PC-9 (cell line): ENCODE measurements at regions not wholly inside any gene's neighbourhood (a gene's known extent, or its start where the extent isn't known, plus 50 kb on each side); places are given as distances from the start of the nearest gene placed in this dataset.

Source experiments
- BruUV-seq: library from RNA; stranded (reverse); fragments of 400-500 nt; replicated peaks from 2 replicates; lab custom pipeline; 2021; lab: Mats Ljungman, UMichigan
- CTCF ChIA-PET: fragments of 300-600 bp; sonication (Branson Sonifier 250); formaldehyde crosslinking; loops from one replicate; lab custom pipeline; 2022; ENCODE audit warnings: antibody characterized with exemption; lab: Charles Lee
- POLR2A ChIA-PET: fragments of 300-600 bp; sonication (Branson Sonifier 250); formaldehyde crosslinking; loops from one replicate; lab custom pipeline; 2022; ENCODE audit warnings: antibody characterized with exemption; ENCODE audit not compliant: unreplicated experiment; lab: Charles Lee
- DNase-seq, 2 experiments: peaks; one replicate each; pipeline versions ENCODE4 v3.0.0 to v3.0.0-alpha.2; 2015 to 2022; ENCODE audit warnings: mixed read lengths in 1 of 2
- H2AFZ ChIP-seq: fragments of 200-600 bp; sonication (generic); 2 replicates; pipeline ENCODE4 v1.8.1; 2017; ENCODE audit warnings: antibody characterized with exemption
- H3F3A ChIP-seq: fragments of 200-600 bp; sonication (generic); 2 replicates; pipeline ENCODE4 v1.8.1; 2017; ENCODE audit warnings: antibody characterized with exemption, mild to moderate bottlenecking, low read depth; ENCODE audit not compliant: insufficient read depth
- H3K27ac ChIP-seq: fragments of 200-600 bp; sonication (generic); 2 replicates; pipeline ENCODE4 v1.6.1; 2016; ENCODE audit warnings: mixed run types
- H3K27me3 ChIP-seq: fragments of 200-600 bp; sonication (generic); 2 replicates; pipeline ENCODE4 v1.6.1; 2016; ENCODE audit warnings: low read depth, mixed run types; ENCODE audit not compliant: insufficient read depth
- H3K36me3 ChIP-seq: fragments of 200-600 bp; sonication (generic); 2 replicates; pipeline ENCODE4 v1.6.1; 2016; ENCODE audit warnings: low read depth, mixed run types
- H3K4me1 ChIP-seq: fragments of 200-600 bp; sonication (generic); replicated peaks from 2 replicates; pipeline ENCODE4 v1.6.1; 2016; ENCODE audit warnings: mixed run types; ENCODE audit not compliant: insufficient read depth
- H3K4me2 ChIP-seq: fragments of 200-600 bp; sonication (generic); 2 replicates; pipeline ENCODE4 v1.6.1; 2017; ENCODE audit warnings: mixed run types
- H3K4me3 ChIP-seq: fragments of 200-600 bp; sonication (generic); 2 replicates; pipeline ENCODE4 v1.6.1; 2016; ENCODE audit warnings: mixed run types
- H3K79me2 ChIP-seq: fragments of 200-600 bp; sonication (generic); 2 replicates; pipeline ENCODE4 v1.6.1; 2017; ENCODE audit warnings: low read depth, mixed run types
- H3K9me2 ChIP-seq: fragments of 200-600 bp; sonication (generic); 2 replicates; pipeline ENCODE4 v1.8.1; 2017; ENCODE audit warnings: mild to moderate bottlenecking; ENCODE audit not compliant: insufficient read depth
- H3K9me3 ChIP-seq: fragments of 200-600 bp; sonication (generic); 2 replicates; pipeline ENCODE4 v1.8.1; 2016; ENCODE audit warnings: low read depth; ENCODE audit not compliant: insufficient read depth
- H4K20me1 ChIP-seq: fragments of 200-600 bp; sonication (generic); 2 replicates; pipeline ENCODE4 v1.8.1; 2017; ENCODE audit not compliant: insufficient read depth
- CTCF ChIP-seq: fragments of 200-600 bp; sonication (generic); conservative IDR thresholded peaks from 2 replicates; pipeline ENCODE4 v1.6.1; 2017; ENCODE audit warnings: mixed run types, antibody characterized with exemption, mild to moderate bottlenecking, moderate library complexity
- EZH2 ChIP-seq: fragments of 200-600 bp; sonication (generic); IDR thresholded peaks from 2 replicates; pipeline ENCODE4 v1.8.0; 2017; ENCODE audit warnings: antibody characterized with exemption, low read depth
- intact Hi-C: fragments of 100-400 bp; cut with micrococcal nuclease; formaldehyde crosslinking; loops from one replicate; pipeline ENCODE4 v1.10.0; 2022; ENCODE audit not compliant: unreplicated experiment

- Histone ChIP-seq H3K4me3 (no peak overlapping the region), H3K9me2 (no peaks in the 10 kb centered on the region), H3K79me2 (no peaks in the 10 kb centered on the region), H3K27me3 (peaks cover 3% of the 10 kb centered on the region; the same call in 1 of the 2 replicates), H2AFZ (no peak overlapping the region), H3K27ac (no peak overlapping the region), H3F3A (no peaks in the 10 kb centered on the region), H3K4me1 (no peaks in the 10 kb centered on the region), H3K4me2 (no peak overlapping the region), H3K36me3 (no peaks in the 10 kb centered on the region), H4K20me1 (no peaks in the 10 kb centered on the region), H3K9me3 (no peaks in the 10 kb centered on the region)
- ChIA-PET CTCF (no interaction called here), POLR2A (no interaction called here)
- DNase-seq, result no peak
- intact Hi-C loops, result no loop called here
- no TSS peak for BruUV-seq
- TF ChIP-seq EZH2, result no peak
- no peak for TF ChIP-seq CTCF
These were observed 234.0 kb downstream of the KLF13 start for GRCh38 chr15:31560643-31561042.

DNA sequence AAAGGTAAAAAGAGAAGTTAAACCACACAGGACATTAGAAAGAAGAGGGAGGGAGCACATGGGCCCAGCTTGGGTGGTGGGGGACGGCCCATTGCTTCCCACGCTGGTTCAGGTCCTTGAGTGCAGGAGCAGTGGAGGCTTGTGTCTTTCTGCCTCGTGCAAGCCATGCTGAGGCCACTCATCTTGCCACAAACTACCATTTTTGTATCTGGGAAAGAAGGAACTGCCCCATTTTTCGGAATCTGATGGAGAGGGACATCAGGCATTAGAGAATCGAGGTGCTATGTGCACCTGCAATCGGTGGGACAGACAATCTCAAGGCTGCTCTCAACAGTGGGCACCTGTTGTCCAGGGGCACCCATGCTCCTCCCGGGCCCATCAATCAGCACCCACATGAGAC, 234.5 kb downstream of the KLF13 start:
- intact Hi-C loops, result no loop called here
- CTCF ChIA-PET, result no interaction called here
- POLR2A ChIA-PET, result no interaction called here
- H3K79me2 ChIP-seq, result no peaks in the 10 kb centered on the region
- H3K27me3 ChIP-seq, result peaks cover under 1% of the 10 kb centered on the region; the same call in 1 of the 2 replicates
- no peak overlapping the region for H3K4me3 ChIP-seq
- no peak overlapping the region for H3K4me2 ChIP-seq
- no peaks in the 10 kb centered on the region for H4K20me1 ChIP-seq
- no peak for DNase-seq
- H2AFZ ChIP-seq, result no peak overlapping the region
- TF ChIP-seq CTCF (no peak), EZH2 (no peak)
- H3K27ac ChIP-seq, result no peak overlapping the region
- no peaks in the 10 kb centered on the region for H3F3A ChIP-seq
- H3K36me3 ChIP-seq, result no peaks in the 10 kb centered on the region
- H3K9me2 ChIP-seq, result no peaks in the 10 kb centered on the region
- no TSS peak for BruUV-seq
- H3K4me1 ChIP-seq, result no peaks in the 10 kb centered on the region
- H3K9me3 ChIP-seq, result no peaks in the 10 kb centered on the region

DNA sequence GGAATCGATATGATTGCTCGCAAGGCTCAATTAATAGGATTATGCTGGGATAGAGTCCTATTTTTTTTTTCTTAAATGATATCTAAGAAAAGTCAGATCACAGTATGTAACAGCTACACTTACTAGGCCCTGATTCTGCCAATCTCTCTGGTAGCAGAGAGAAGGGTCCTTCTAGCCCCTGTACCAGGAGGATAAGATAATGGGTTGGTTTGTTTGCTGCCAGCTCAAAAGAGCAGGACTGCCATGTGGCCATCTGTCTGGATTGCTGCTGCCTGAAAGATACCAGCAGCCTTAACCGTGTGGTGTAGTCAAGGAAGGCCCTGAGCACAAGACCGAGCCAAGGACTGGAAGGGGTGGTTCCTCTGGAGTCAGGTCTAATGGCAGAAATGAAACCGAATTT, 236.4 kb downstream of the KLF13 start:
- no peak for DNase-seq
- H3K79me2 ChIP-seq, result no peaks in the 10 kb centered on the region
- no peaks in the 10 kb centered on the region for H3K4me1 ChIP-seq
- POLR2A ChIA-PET, result no interaction called here
- H2AFZ ChIP-seq, result no peak overlapping the region
- no peaks in the 10 kb centered on the region for H3K9me2 ChIP-seq
- no peak overlapping the region for H3K4me3 ChIP-seq
- CTCF ChIA-PET, result no interaction called here
- no peaks in the 10 kb centered on the region for H3K9me3 ChIP-seq
- no peaks in the 10 kb centered on the region; the same call in 1 of the 2 replicates for H3K27me3 ChIP-seq
- no TSS peak for BruUV-seq
- H3K4me2 ChIP-seq, result no peak overlapping the region
- no peak overlapping the region for H3K27ac ChIP-seq
- intact Hi-C loops, result no loop called here
- H3F3A ChIP-seq, result no peaks in the 10 kb centered on the region
- no peaks in the 10 kb centered on the region for H4K20me1 ChIP-seq
- no peaks in the 10 kb centered on the region for H3K36me3 ChIP-seq
- TF ChIP-seq EZH2 (no peak), CTCF (no peak)
